Right lobe of liver (tissue), 6 donors: ENCODE measurements at regions not wholly inside any gene's neighbourhood (a gene's known extent, or its start where the extent isn't known, plus 50 kb on each side); places are given as distances from the start of the nearest gene placed in this dataset.
A peak's percentile ranks its signal among the peaks of the same experiment; 100 is the strongest.

Source experiments
- ATAC-seq, 4 donors: fragments of 200-7000 bp; cut with Tn5 transposase; one replicate each; pipeline ENCODE4 v1.9.1; 2020; ENCODE audit warnings: mild to moderate bottlenecking in 4 of 4, moderate library complexity in 4 of 4
- DNase-seq, 3 donors: peaks; one replicate each; pipeline ENCODE4 v3.0.0-alpha.2; 2020
- H3K27ac ChIP-seq, 3 donors: fragments of 200-600 bp; one replicate each; pipeline ENCODE4 v1.8.0; 2022
- H3K27me3 ChIP-seq, 2 donors: fragments of 200-600 bp; one replicate each; pipeline ENCODE4 v1.8.0; 2022
- H3K36me3 ChIP-seq, 4 donors: fragments of 200-600 bp; sonication (generic) in 1 of 4; one replicate each; pipeline versions ENCODE4 v1.5.1 to v1.8.0; 2017 to 2022; ENCODE audit warnings: control low read depth in 1 of 4
- H3K4me1 ChIP-seq, 4 donors: fragments of 200-600 bp; sonication (generic) in 1 of 4; one replicate each; pipeline versions ENCODE4 v1.5.1 to v1.8.0; 2017 to 2022; ENCODE audit warnings: control low read depth in 1 of 4
- H3K4me3 ChIP-seq, 3 donors: fragments of 200-600 bp; one replicate each; pipeline ENCODE4 v1.8.0; 2022
- H3K9me3 ChIP-seq, 4 donors: fragments of 200-600 bp; sonication (generic) in 1 of 4; one replicate each; pipeline versions ENCODE4 v1.5.1 to v1.8.0; 2017 to 2022; ENCODE audit warnings: control low read depth in 1 of 4
- CTCF ChIP-seq, 4 donors: fragments of 200-600 bp in 3 of 4; fragments of 450-650 bp in 1 of 4; IDR thresholded peaks; one replicate each; pipeline versions ENCODE4 v1.5.1 to v1.8.0; 2016 to 2022; ENCODE audit warnings: antibody characterized with exemption in 4 of 4, mild to moderate bottlenecking in 2 of 4
- POLR2A ChIP-seq: fragments of 450-650 bp; IDR thresholded peaks from one replicate; pipeline ENCODE4 v1.6.1; 2017; ENCODE audit warnings: antibody characterized with exemption, mild to moderate bottlenecking
- WGBS: methylation state at CpG from one replicate; pipeline ENCODE4 v1.1.6; 2018; ENCODE audit warnings: low coverage, low lambda C conversion rate; ENCODE audit not compliant: insufficient coverage; ENCODE audit errors: missing lambda C conversion rate; 5-methylcytosine and 5-hydroxymethylcytosine counted together
- intact Hi-C, 2 donors: fragments of 100-400 bp; cut with DNase I; formaldehyde crosslinking; loops; one replicate each; pipeline versions ENCODE4 v1.11.2 to v1.14.1; 2022
- donor health status: DM: no; HTN: yes; CAD: no.
- donor health status: DM: no; HTN: no; CAD: no.
- donor health status: DM: no; HTN: no; CAD: no.
- donor health status: DM: no; HTN: yes; CAD: no.
- donor health status: DM: no; HTN: yes; CAD: no.

DNA sequence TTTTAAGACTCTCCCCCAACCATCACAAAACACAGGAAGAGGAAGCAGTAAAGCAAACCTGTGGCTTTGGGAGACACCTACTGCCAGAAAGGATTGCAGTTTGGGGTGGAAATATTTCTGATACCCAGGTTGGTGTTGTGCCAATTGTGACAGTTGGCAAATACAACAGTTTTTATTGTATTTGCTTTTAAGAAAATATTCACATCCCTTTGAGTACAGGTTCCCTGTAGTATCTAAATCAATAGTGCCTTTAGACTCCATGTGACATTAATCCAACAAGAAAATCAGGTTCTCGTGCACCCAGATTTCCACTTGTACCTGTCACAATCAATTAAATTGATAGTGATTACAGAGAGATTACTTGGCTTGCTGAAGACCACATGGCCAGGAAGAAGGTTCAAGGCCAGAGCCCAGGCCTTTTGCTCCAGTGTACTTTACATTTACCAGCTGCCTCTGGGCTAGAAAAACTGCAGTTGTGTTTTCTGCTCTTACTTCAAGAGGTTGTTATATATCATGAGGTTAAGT, 361.2 kb downstream of the ATP23 start:
- TF ChIP-seq POLR2A = no peak
- peak in 1 of 4 donors; percentile 6 for TF ChIP-seq CTCF (IDR thresholded peaks at IDR 0.05)
- no peak overlapping the region for H3K27ac ChIP-seq
- intact Hi-C loops = no loop called here
- H3K36me3 ChIP-seq = no peaks in the 10 kb centered on the region
- no peaks in the 10 kb centered on the region for H3K9me3 ChIP-seq
- DNase-seq = no peak
- ATAC-seq = peak in 1 of 4 donors; percentile 56
- 33% methylated on average over 1 of the region's 1 CpG for WGBS
- no peaks in the 10 kb centered on the region for H3K27me3 ChIP-seq
- H3K4me1 ChIP-seq = peaks cover 0 to 8% (median 0%) of the 10 kb centered on the region in 4 donors
- no peak overlapping the region for H3K4me3 ChIP-seq

GRCh38 chr12:58306266-58307000, 365.1 kb downstream of the ATP23 start:
- Histone ChIP-seq H3K4me1 (peaks cover 0 to 8% (median 0%) of the 10 kb centered on the region in 4 donors), H3K36me3 (no peaks in the 10 kb centered on the region), H3K27ac (no peak overlapping the region), H3K9me3 (no peaks in the 10 kb centered on the region), H3K27me3 (no peaks in the 10 kb centered on the region), H3K4me3 (no peak overlapping the region)
- ATAC-seq (no peak), DNase-seq (no peak)
- no peak for TF ChIP-seq POLR2A
- intact Hi-C loops = no loop called here
- 11% methylated on average over 1 of the region's 1 CpG for WGBS

DNA sequence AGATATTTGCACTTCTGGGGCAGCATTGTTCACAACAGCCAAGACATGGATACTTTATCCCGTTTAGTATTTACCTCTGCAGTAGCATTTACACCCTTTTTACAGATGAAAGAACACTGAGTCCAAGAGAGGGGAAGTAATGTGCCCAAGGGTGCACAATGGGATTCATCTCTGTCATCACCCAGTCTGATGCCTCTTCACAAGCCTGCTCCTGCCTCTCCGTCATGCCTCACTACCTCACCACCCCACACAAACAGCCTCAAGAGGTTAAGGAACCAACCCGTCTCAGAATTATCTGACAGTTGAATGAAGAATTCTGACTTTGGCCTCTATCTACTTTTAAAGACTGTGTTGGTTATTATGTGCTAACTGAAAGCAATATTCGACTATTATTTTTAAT, 368.4 kb downstream of the ATP23 start:
- WGBS = 37% methylated on average over 3 of the region's 4 CpGs
- intact Hi-C loops = no loop called here
- H3K9me3 ChIP-seq = no peaks in the 10 kb centered on the region
- DNase-seq (no peak), ATAC-seq (no peak)
- H3K4me1 ChIP-seq = no peaks in the 10 kb centered on the region
- no peaks in the 10 kb centered on the region for H3K27me3 ChIP-seq
- no peak overlapping the region for H3K4me3 ChIP-seq
- H3K36me3 ChIP-seq = no peaks in the 10 kb centered on the region
- TF ChIP-seq POLR2A (no peak), CTCF (IDR thresholded peaks at IDR 0.05) (no peak)
- no peak overlapping the region for H3K27ac ChIP-seq

- Histone ChIP-seq H3K4me3 (no peak overlapping the region), H3K9me3 (no peaks in the 10 kb centered on the region), H3K27ac (no peak overlapping the region), H3K36me3 (no peaks in the 10 kb centered on the region), H3K4me1 (no peaks in the 10 kb centered on the region), H3K27me3 (no peaks in the 10 kb centered on the region)
- no peak for TF ChIP-seq CTCF (IDR thresholded peaks at IDR 0.05)
- TF ChIP-seq POLR2A = no peak
- intact Hi-C loops = no loop called here
- ATAC-seq (no peak), DNase-seq (no peak)
- WGBS = 96% methylated on average over 4 of the region's 4 CpGs
Measured at GRCh38 chr12:58310368-58310767, 369.0 kb downstream of the ATP23 start.

- TF ChIP-seq CTCF (IDR thresholded peaks at IDR 0.05) (no peak), POLR2A (no peak)
- DNase-seq (no peak), ATAC-seq (peak in 2 of 4 donors; percentile 76 to 81)
- no peaks in the 10 kb centered on the region for H3K36me3 ChIP-seq
- 43% methylated on average over 5 of the region's 5 CpGs for whole genome bisulfite sequencing
- intact Hi-C loops = no loop called here
- no peaks in the 10 kb centered on the region for H3K27me3 ChIP-seq
- H3K9me3 ChIP-seq = no peaks in the 10 kb centered on the region
- H3K4me3 ChIP-seq = no peak overlapping the region
- no peak overlapping the region for H3K27ac ChIP-seq
- H3K4me1 ChIP-seq = no peaks in the 10 kb centered on the region
Measured at GRCh38 chr12:58310809-58311622, 369.6 kb downstream of the ATP23 start.
